Jurkat, Clone E6-1 (cell line): ENCODE measurements at regions not wholly inside any gene's neighbourhood (a gene's known extent, or its start where the extent isn't known, plus 50 kb on each side); places are given as distances from the start of the nearest gene placed in this dataset.
"Not testable (repeated sequence)": the region's sequence is repeated elsewhere in the genome, so short reads cannot be mapped to it uniquely, and the experiment has no call there.

ENCODE experiments used
- DNase-seq: peaks from one replicate; pipeline ENCODE4 v3.0.0-alpha.2; 2011; ENCODE audit warnings: low read depth, low spot score
- H3K4me3 ChIP-seq: 2 replicates; pipeline ENCODE4 v1.5.1; 2011; ENCODE audit warnings: mild to moderate bottlenecking, low read length, control low read depth, moderate library complexity

- H3K4me3 ChIP-seq, result no peak overlapping the region
- DNase-seq, result no peak
These were observed 52.1 kb upstream of the TAMM41 start for GRCh38 chr3:11898611-11899325.

- not testable (repeated sequence) for H3K4me3 ChIP-seq, DNase-seq
These were observed 52.7 kb upstream of the TAMM41 start for GRCh38 chr3:11899389-11899788.

GRCh38 chr3:11899826-11900225, 53.1 kb upstream of the TAMM41 start:
- DNase-seq, result no peak
- H3K4me3 ChIP-seq, result no peak overlapping the region

GRCh38 chr3:11900824-11901223, 54.1 kb upstream of the TAMM41 start:
- no peak overlapping the region for H3K4me3 ChIP-seq
- DNase-seq, result peak; percentile 58

GRCh38 chr3:11901286-11901875, 54.7 kb upstream of the TAMM41 start:
- H3K4me3 ChIP-seq, result no peak overlapping the region

GRCh38 chr3:11903047-11903446, 56.4 kb upstream of the TAMM41 start:
- no peak overlapping the region for H3K4me3 ChIP-seq
- no peak for DNase-seq

More at GRCh38 chr3:11901286-11901875, 54.7 kb upstream of the TAMM41 start:
- DNase-seq, result no peak

GRCh38 chr3:11903447-11903846, 56.8 kb upstream of the TAMM41 start:
- H3K4me3 ChIP-seq, result no peak overlapping the region
- DNase-seq, result no peak

GRCh38 chr3:11904157-11904556, 57.5 kb upstream of the TAMM41 start:
- no peak for DNase-seq
- H3K4me3 ChIP-seq, result no peak overlapping the region

GRCh38 chr3:11906407-11906806, 59.7 kb upstream of the TAMM41 start:
- no peak overlapping the region for H3K4me3 ChIP-seq
- no peak for DNase-seq

- DNase-seq, result no peak
These were observed 61.3 kb upstream of the TAMM41 start for GRCh38 chr3:11907667-11908660.

GRCh38 chr3:11908981-11909698, 62.5 kb upstream of the TAMM41 start:
- no peak for DNase-seq
- no peak overlapping the region for H3K4me3 ChIP-seq

More at GRCh38 chr3:11907667-11908660, 61.3 kb upstream of the TAMM41 start:
- H3K4me3 ChIP-seq, result no peak overlapping the region

- DNase-seq, result no peak
These were observed 63.0 kb upstream of the TAMM41 start for GRCh38 chr3:11909726-11910125.

GRCh38 chr3:11910216-11910930, 63.7 kb upstream of the TAMM41 start:
- H3K4me3 ChIP-seq, DNase-seq: not testable (repeated sequence)

More at GRCh38 chr3:11909726-11910125, 63.0 kb upstream of the TAMM41 start:
- H3K4me3 ChIP-seq, result no peak overlapping the region

- no peak for DNase-seq
- no peak overlapping the region for H3K4me3 ChIP-seq
These were observed 64.4 kb upstream of the TAMM41 start for GRCh38 chr3:11910971-11911531.

- not testable (repeated sequence) for DNase-seq, H3K4me3 ChIP-seq
These were observed 65.2 kb upstream of the TAMM41 start for GRCh38 chr3:11911887-11912286.

GRCh38 chr3:11913316-11913715, 66.6 kb upstream of the TAMM41 start:
- DNase-seq, result no peak
- H3K4me3 ChIP-seq, result no peak overlapping the region

GRCh38 chr3:11914041-11914440, 67.4 kb upstream of the TAMM41 start:
- DNase-seq, result no peak
- H3K4me3 ChIP-seq, result no peak overlapping the region

- no peak for DNase-seq
- H3K4me3 ChIP-seq, result no peak overlapping the region
These were observed 68.0 kb upstream of the TAMM41 start for GRCh38 chr3:11914651-11915050.
